ENCODE measurements at regions not wholly inside any gene's neighbourhood (a gene's known extent, or its start where the extent isn't known, plus 50 kb on each side); places are given as distances from the start of the nearest gene placed in this dataset.

DNA sequence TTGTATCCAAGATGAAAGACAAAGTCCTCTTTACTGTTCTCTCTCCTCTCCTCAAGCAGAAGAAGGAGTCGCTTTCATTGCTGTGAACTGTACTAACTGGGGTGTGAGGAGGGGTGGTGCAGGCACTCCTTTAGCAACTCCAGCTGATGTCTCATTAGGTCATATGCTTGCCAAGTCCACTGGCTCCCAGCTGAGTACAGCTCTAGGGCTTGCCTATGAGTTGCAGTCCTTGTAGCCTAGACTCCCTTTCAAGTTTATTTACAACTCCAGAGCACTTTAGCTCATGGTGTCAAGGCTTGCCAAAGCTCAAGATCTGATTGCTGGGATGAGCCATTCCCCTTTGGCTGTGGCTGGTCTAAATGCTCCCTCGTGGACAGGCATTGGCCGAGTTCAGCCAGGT lies 55.1 kb upstream of the PDGFD start:
- H3K36me3 ChIP-seq (replicated peaks; ENCODE audit: insufficient read depth, low read length) = no peaks in the 10 kb centered on the region
- no peak overlapping the region for H2AFZ ChIP-seq (ENCODE audit: low read length)
- H3K9me3 ChIP-seq (replicated peaks; ENCODE audit: insufficient read depth, low read length) = no peaks in the 10 kb centered on the region
- H3K27ac ChIP-seq (ENCODE audit: low read length) = no peak overlapping the region
- no peaks in the 10 kb centered on the region for H3K4me1 ChIP-seq (ENCODE audit: low read length)
- no peaks in the 10 kb centered on the region for H3K79me2 ChIP-seq (ENCODE audit: low read length)
- H3K27me3 ChIP-seq (replicated peaks; ENCODE audit: insufficient read depth, low read length) = no peaks in the 10 kb centered on the region
- H3K4me2 ChIP-seq (ENCODE audit: low read depth, low read length) = no peak overlapping the region
- no peak for DNase-seq
- no peaks in the 10 kb centered on the region for H3K9me2 ChIP-seq (replicated peaks; ENCODE audit: insufficient read depth, low read length)
- TF ChIP-seq EZH2 (optimal IDR thresholded peaks at IDR 0.05; ENCODE audit: low read depth, low read length) (no peak), CTCF (IDR thresholded peaks at IDR 0.05; ENCODE audit: low read length) (no peak), EZH2phosphoT487 (IDR thresholded peaks at IDR 0.05; ENCODE audit: low read length) (no peak)
- no peak overlapping the region for H3K4me3 ChIP-seq (ENCODE audit: low read length)
- H4K20me1 ChIP-seq (ENCODE audit: insufficient read depth, low read length) = no peaks in the 10 kb centered on the region
- no peak overlapping the region for H3K9ac ChIP-seq (ENCODE audit: low read length)
- no peaks in the 10 kb centered on the region for H3F3A ChIP-seq (ENCODE audit: insufficient read depth, low read length)

DNA sequence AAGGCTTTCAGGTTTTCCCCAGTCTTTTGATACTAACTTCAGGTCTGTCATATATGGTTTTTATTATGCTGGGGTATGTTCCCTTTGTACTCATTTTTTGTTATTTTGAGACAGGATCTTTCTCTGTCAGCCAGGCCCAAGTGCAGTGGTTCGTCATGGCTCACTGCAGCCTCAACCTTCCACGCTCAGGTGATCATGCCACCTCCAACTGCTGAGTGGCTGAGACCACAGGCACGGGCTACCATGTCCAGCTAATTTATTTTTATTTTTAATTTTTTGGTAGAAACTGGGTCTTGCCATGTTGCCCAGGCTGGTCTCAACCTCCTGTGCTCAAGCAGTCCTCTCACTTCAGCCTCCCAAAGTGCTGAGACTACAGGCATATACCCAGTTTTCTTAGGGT lies 50.6 kb upstream of the PDGFD start:
- Histone ChIP-seq H3K27me3 (replicated peaks; ENCODE audit: insufficient read depth, low read length) (no peaks in the 10 kb centered on the region), H3K36me3 (replicated peaks; ENCODE audit: insufficient read depth, low read length) (no peaks in the 10 kb centered on the region), H3K9ac (ENCODE audit: low read length) (no peak overlapping the region), H3K9me2 (replicated peaks; ENCODE audit: insufficient read depth, low read length) (no peaks in the 10 kb centered on the region), H3K27ac (ENCODE audit: low read length) (no peak overlapping the region), H3F3A (ENCODE audit: insufficient read depth, low read length) (no peaks in the 10 kb centered on the region), H3K4me1 (ENCODE audit: low read length) (no peaks in the 10 kb centered on the region), H3K4me3 (ENCODE audit: low read length) (no peak overlapping the region), H4K20me1 (ENCODE audit: insufficient read depth, low read length) (no peaks in the 10 kb centered on the region), H3K9me3 (replicated peaks; ENCODE audit: insufficient read depth, low read length) (no peaks in the 10 kb centered on the region), H2AFZ (ENCODE audit: low read length) (no peak overlapping the region), H3K79me2 (ENCODE audit: low read length) (no peaks in the 10 kb centered on the region), H3K4me2 (ENCODE audit: low read depth, low read length) (no peak overlapping the region)
- DNase-seq = no peak
- no peak for TF ChIP-seq EZH2 (optimal IDR thresholded peaks at IDR 0.05; ENCODE audit: low read depth, low read length)
- no peak for TF ChIP-seq EZH2phosphoT487 (IDR thresholded peaks at IDR 0.05; ENCODE audit: low read length)
- TF ChIP-seq CTCF (IDR thresholded peaks at IDR 0.05; ENCODE audit: low read length) = no peak
